ENCODE measurements at regions not wholly inside any gene's neighbourhood (a gene's known extent, or its start where the extent isn't known, plus 50 kb on each side); places are given as distances from the start of the nearest gene placed in this dataset.
A peak's percentile ranks its signal among the peaks of the same experiment; 100 is the strongest.

- H2BK5ac ChIP-seq (ENCODE audit: low read depth, low read length) = no peak overlapping the region
- ChIA-PET CTCF (ENCODE audit: partially characterized antibody) (no interaction called here), POLR2A (ENCODE audit: partially characterized antibody) (interaction anchor here (0.5 to 6.8 kb wide), 11 partner anchors 10 to 568 kb away, joined by 3 to 79 read pairs (median 4); no protein-coding TSS in a partner anchor)
- FAIRE-seq (no peak), DNase-seq (ENCODE audit: low read depth in 1 of 2, low spot score in 2 of 2) (no peak)
- peak overlapping the region; percentile 96 for H4K5ac ChIP-seq (ENCODE audit: insufficient read length, low read depth, low read length)
- H2BK15ac ChIP-seq (ENCODE audit: low read length) = no peak overlapping the region
- no peaks in the 10 kb centered on the region for H3K23me2 ChIP-seq (ENCODE audit: low read depth, low read length)
- H3K56ac ChIP-seq (replicated peaks; ENCODE audit: insufficient read length, low read depth, low read length) = no peak overlapping the region
- no peak overlapping the region for H4K8ac ChIP-seq (ENCODE audit: extremely low read depth, insufficient read depth, low read length)
- no peak overlapping the region for H4K91ac ChIP-seq (replicated peaks; ENCODE audit: insufficient read length, low read length)
- H2BK12ac ChIP-seq (ENCODE audit: low read depth, low read length) = no peak overlapping the region
- no peak overlapping the region for H3K23ac ChIP-seq (ENCODE audit: insufficient read length)
- H3K36me3 ChIP-seq (ENCODE audit: control insufficient read depth in 2 of 4, insufficient read depth in 4 of 4, low read length in 3 of 4) = peaks cover 0 to 49% (median 5%) of the 10 kb centered on the region in 4 experiments; a peak in 4 of 8 replicates
- H3K4me2 ChIP-seq (ENCODE audit: insufficient read depth in 1 of 2, low read depth in 2 of 2, low read length in 2 of 2) = peak overlapping the region; percentile 61 to 93; a peak in 3 of 4 replicates
- no peak overlapping the region for H2AFZ ChIP-seq (ENCODE audit: low read length)
- peaks cover 0 to 21% (median 12%) of the 10 kb centered on the region in 4 experiments; a peak in 2 of 7 replicates for H3K4me1 ChIP-seq (replicated peaks in 1 of 4; ENCODE audit: control insufficient read depth in 3 of 4, insufficient read depth in 4 of 4, low read length in 3 of 4)
- H3K27ac ChIP-seq (ENCODE audit: low read depth, low read length) = peak overlapping the region; percentile 75; the same call in 1 of the 2 replicates
- H2BK20ac ChIP-seq (ENCODE audit: low read length) = no peak overlapping the region
- no peak overlapping the region for H2AK5ac ChIP-seq (ENCODE audit: low read depth, low read length)
- peaks cover 3 to 9% of the 10 kb centered on the region in 2 experiments for H4K20me1 ChIP-seq (replicated peaks in 1 of 2; ENCODE audit: control insufficient read depth in 1 of 2, insufficient read depth in 2 of 2, low read length in 2 of 2)
- H3K18ac ChIP-seq (ENCODE audit: extremely low read depth, low read length) = no peak overlapping the region; the same call in 1 of the 2 replicates
- H3K79me1 ChIP-seq (ENCODE audit: low read depth, low read length) = 0 out of 2 replicates have a peak, but pooled peaks cover 3% of the 10 kb centered on the region
- no peak overlapping the region for H3K14ac ChIP-seq (ENCODE audit: insufficient read length)
- peaks cover 20 to 76% of the 10 kb centered on the region in 2 experiments for H3K79me2 ChIP-seq (ENCODE audit: control insufficient read depth in 1 of 2, insufficient read depth in 2 of 2, low read length in 2 of 2)
- H2BK120ac ChIP-seq (replicated peaks; ENCODE audit: low read depth, low read length) = no peak overlapping the region
- no peaks in the 10 kb centered on the region for H3K9me3 ChIP-seq (ENCODE audit: insufficient read depth in 2 of 2, low read depth in 1 of 2, low read length in 1 of 2)
- no peak overlapping the region for H3K4ac ChIP-seq (replicated peaks; ENCODE audit: insufficient read length, low read depth, low read length)
- no peaks in the 10 kb centered on the region for H3K27me3 ChIP-seq (replicated peaks in 1 of 4; ENCODE audit: control insufficient read depth in 3 of 4, extremely low read depth in 1 of 4, insufficient read depth in 3 of 4, low read length in 3 of 4)
- H3K4me3 ChIP-seq (ENCODE audit: extremely low read depth in 1 of 4, insufficient read depth in 2 of 4, low read depth in 3 of 4, low read length in 4 of 4) = peak overlapping the region; percentile 69 to 83 (median 77)
- 0% methylated on average over 2 of the region's 2 CpGs; no CpG with 5 or more reads in 1 of the 2 experiments for WGBS, 2 experiments (ENCODE audit: extremely low coverage in 1 of 2, insufficient coverage in 1 of 2, insufficient read length in 1 of 2, insufficient replicate concordance in 2 of 2, low coverage in 1 of 2, low lambda C conversion rate in 2 of 2, missing lambda C conversion rate in 1 of 2)
- H3K9ac ChIP-seq (replicated peaks in 1 of 4; ENCODE audit: extremely low read depth in 1 of 4, low read depth in 3 of 4, low read length in 3 of 4) = peak overlapping the region; percentile 81 to 96 (median 86); a peak in 6 of 7 replicates
Measured at GRCh38 chr5:25444697-25445096, 799.9 kb upstream of the CDH10 start.

All from H1 (cell line).